Peyer's patch (tissue), 4 donors: ENCODE measurements at regions not wholly inside any gene's neighbourhood (a gene's known extent, or its start where the extent isn't known, plus 50 kb on each side); places are given as distances from the start of the nearest gene placed in this dataset.

Experiments used
- POLR2A ChIP-seq, 2 donors: fragments of 450-650 bp; IDR thresholded peaks; one replicate each; pipeline ENCODE4 v1.5.1; 2017; ENCODE audit warnings: antibody characterized with exemption in 2 of 2, mild to moderate bottlenecking in 2 of 2, moderate library complexity in 2 of 2
- TF ChIP-seq, protein P1 (sequence below), 6 experiments: fragments of 450-650 bp in 4 of 6; fragments of 200-600 bp in 2 of 6; sonication (generic) in 1 of 6; IDR thresholded peaks; one replicate each; pipeline ENCODE4 v1.5.1; 2017 to 2019; ENCODE audit warnings: antibody characterized with exemption in 6 of 6, mild to moderate bottlenecking in 3 of 6, moderate library complexity in 1 of 6

- TF ChIP-seq POLR2A (IDR thresholded peaks at IDR 0.05), result no peak
- TF ChIP-seq, protein P1, sequence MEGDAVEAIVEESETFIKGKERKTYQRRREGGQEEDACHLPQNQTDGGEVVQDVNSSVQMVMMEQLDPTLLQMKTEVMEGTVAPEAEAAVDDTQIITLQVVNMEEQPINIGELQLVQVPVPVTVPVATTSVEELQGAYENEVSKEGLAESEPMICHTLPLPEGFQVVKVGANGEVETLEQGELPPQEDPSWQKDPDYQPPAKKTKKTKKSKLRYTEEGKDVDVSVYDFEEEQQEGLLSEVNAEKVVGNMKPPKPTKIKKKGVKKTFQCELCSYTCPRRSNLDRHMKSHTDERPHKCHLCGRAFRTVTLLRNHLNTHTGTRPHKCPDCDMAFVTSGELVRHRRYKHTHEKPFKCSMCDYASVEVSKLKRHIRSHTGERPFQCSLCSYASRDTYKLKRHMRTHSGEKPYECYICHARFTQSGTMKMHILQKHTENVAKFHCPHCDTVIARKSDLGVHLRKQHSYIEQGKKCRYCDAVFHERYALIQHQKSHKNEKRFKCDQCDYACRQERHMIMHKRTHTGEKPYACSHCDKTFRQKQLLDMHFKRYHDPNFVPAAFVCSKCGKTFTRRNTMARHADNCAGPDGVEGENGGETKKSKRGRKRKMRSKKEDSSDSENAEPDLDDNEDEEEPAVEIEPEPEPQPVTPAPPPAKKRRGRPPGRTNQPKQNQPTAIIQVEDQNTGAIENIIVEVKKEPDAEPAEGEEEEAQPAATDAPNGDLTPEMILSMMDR (IDR thresholded peaks at IDR 0.05), result no peak
These were observed 326.8 kb upstream of the SGCD start for GRCh38 chr5:156000115-156000514.
